ENCODE measurements at regions not wholly inside any gene's neighbourhood (a gene's known extent, or its start where the extent isn't known, plus 50 kb on each side); places are given as distances from the start of the nearest gene placed in this dataset.

- TF ChIP-seq CTCF (IDR thresholded peaks at IDR 0.05; ENCODE audit: low read depth, low read length, poor library complexity, severe bottlenecking), result no peak
- no peak for TF ChIP-seq EZH2phosphoT487 (IDR thresholded peaks at IDR 0.05; ENCODE audit: borderline replicate concordance, low read length)
Observed at GRCh38 chr17:77090476-77090875, 50.3 kb upstream of the SEC14L1 start.
